IPS DF 6.9 (cell line): ENCODE measurements at regions not wholly inside any gene's neighbourhood (a gene's known extent, or its start where the extent isn't known, plus 50 kb on each side); places are given as distances from the start of the nearest gene placed in this dataset.

Source experiments
- DNase-seq: peaks from one replicate; pipeline ENCODE4 v3.0.0-alpha.2; 2013; ENCODE audit warnings: low read depth, low spot score
- H3K27ac ChIP-seq: one replicate; pipeline ENCODE4 v1.5.1; 2013; ENCODE audit warnings: low read length, control low read depth
- H3K27me3 ChIP-seq: 2 replicates; pipeline ENCODE4 v1.6.1; 2013; ENCODE audit warnings: mild to moderate bottlenecking, low read length; ENCODE audit not compliant: control insufficient read depth, insufficient read depth
- H3K36me3 ChIP-seq: 2 replicates; pipeline ENCODE4 v1.6.1; 2013; ENCODE audit warnings: low read length; ENCODE audit not compliant: control insufficient read depth, insufficient read depth
- H3K4me1 ChIP-seq: 2 replicates; pipeline ENCODE4 v1.6.1; 2013; ENCODE audit warnings: low read length; ENCODE audit not compliant: control insufficient read depth, insufficient read depth
- H3K4me3 ChIP-seq: 2 replicates; pipeline ENCODE4 v1.5.1; 2013; ENCODE audit warnings: mild to moderate bottlenecking, low read length
- H3K9me3 ChIP-seq: 2 replicates; pipeline ENCODE4 v1.6.1; 2013; ENCODE audit warnings: low read length, inconsistent platforms; ENCODE audit not compliant: control insufficient read depth, insufficient read depth
- WGBS: extraction: QIAGEN DNeasy Blood & Tissue Kit; methylation state at CpG from one replicate; pipeline ENCODE4 v1.1.7; 2013; ENCODE audit warnings: mixed read lengths, missing lambda C conversion rate; ENCODE audit not compliant: insufficient read length, insufficient coverage; 5-methylcytosine and 5-hydroxymethylcytosine counted together

DNA sequence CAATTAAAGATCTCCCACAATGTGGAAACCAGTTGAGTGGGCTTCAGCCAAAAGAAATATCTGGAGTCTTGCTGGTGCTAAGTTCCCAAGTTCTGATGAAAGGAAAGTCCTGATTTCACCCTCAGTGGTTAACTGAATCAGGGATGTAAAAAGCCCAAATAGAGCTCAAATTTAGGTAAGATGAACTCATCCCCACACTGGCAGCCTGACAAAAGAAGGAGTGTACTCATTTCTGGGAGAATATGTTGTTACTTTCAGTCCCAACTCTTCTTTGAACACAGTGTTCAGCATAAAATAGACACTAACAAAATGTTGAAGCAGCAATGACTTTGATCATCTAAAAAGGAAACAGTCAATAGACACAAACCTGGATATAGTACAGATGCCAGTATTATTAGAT is 91.7 kb downstream of the CHRM3 start:
- Histone ChIP-seq H3K27ac (no peak overlapping the region), H3K4me1 (no peaks in the 10 kb centered on the region), H3K4me3 (no peak overlapping the region), H3K36me3 (no peaks in the 10 kb centered on the region), H3K9me3 (no peaks in the 10 kb centered on the region), H3K27me3 (no peaks in the 10 kb centered on the region)
- DNase-seq, result no peak

- Histone ChIP-seq H3K4me1 (no peaks in the 10 kb centered on the region), H3K27ac (no peak overlapping the region), H3K4me3 (no peak overlapping the region), H3K27me3 (no peaks in the 10 kb centered on the region), H3K36me3 (no peaks in the 10 kb centered on the region), H3K9me3 (no peaks in the 10 kb centered on the region)
- WGBS, result no CpG with 5 or more reads among the region's 2 CpGs
- DNase-seq, result no peak
These were observed 97.0 kb downstream of the CHRM3 start for GRCh38 chr1:239483391-239483790.

DNA sequence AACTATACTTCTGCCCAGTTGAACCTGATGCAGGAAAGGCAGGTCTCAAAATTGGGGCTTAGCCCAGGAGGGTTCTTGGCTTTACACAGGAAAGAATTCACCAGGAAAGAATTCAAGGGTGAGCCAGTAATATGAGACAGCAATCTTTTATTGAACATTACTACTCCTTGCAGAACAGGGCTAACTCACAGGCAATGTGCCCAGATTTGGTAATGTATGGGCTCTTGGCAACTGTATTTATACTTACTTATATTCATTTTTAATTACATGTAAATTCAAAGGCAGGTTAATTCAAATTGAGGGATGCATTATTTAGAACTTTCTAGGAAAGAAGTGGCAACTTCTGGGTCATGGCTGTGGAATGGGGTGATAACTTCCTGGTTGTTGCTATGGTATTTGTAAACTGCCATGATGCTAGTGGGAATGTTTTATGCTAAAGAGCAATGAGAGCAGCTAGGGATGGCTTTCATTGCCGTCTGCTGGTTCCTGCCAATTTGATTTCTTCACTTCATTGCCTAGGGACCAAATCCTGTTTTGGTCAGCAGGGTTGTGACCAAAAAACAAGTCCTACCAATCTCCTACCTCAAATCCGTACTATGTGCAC is 107.5 kb downstream of the CHRM3 start:
- Histone ChIP-seq H3K4me3 (no peak overlapping the region), H3K27ac (no peak overlapping the region), H3K27me3 (no peaks in the 10 kb centered on the region), H3K36me3 (no peaks in the 10 kb centered on the region), H3K9me3 (no peaks in the 10 kb centered on the region), H3K4me1 (no peaks in the 10 kb centered on the region)
- no CpG with 5 or more reads among the region's 2 CpGs for WGBS
- DNase-seq, result no peak

DNA sequence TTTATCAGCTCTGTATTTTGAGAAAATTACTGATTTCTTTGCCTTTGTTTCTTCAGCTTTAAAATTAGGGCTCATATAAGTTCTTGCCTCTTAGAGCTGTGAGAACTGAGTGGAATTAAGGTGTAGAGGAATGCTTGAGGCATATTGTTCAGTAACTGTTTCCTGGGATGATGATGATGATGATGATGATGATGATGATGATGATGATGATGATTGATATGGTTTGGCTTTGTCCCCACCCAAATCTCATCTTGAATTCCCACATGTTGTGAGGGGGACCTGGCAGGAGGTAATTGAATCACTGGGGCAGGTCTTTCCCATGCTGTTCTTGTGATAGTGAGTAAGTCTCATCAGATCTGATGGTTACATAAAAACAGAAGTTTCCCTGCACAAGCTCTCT is 118.7 kb downstream of the CHRM3 start:
- DNase-seq, result no peak
- Histone ChIP-seq H3K4me3 (no peak overlapping the region), H3K27me3 (no peaks in the 10 kb centered on the region), H3K4me1 (no peaks in the 10 kb centered on the region), H3K9me3 (no peaks in the 10 kb centered on the region), H3K36me3 (no peaks in the 10 kb centered on the region), H3K27ac (no peak overlapping the region)

DNA sequence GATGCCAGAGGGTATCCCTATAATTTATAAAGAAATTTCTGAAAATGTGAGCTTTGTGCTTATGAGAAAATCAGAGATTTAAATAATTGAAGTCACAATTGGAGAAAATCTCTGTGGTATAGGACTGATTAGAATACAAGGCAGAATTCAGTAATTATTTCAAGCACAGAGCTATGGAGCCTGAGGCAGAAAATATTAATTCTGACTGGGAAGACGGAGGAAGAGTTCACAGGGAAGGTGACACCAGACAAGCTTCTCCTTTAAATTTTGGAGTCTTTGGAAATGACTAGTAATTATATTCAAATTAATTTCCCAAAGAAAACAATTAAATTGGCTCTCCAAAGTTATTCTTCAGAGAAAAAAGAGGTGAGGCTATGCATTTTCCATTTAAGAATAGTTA is 121.5 kb downstream of the CHRM3 start:
- Histone ChIP-seq H3K27me3 (no peaks in the 10 kb centered on the region), H3K9me3 (no peaks in the 10 kb centered on the region), H3K36me3 (no peaks in the 10 kb centered on the region), H3K4me1 (no peaks in the 10 kb centered on the region), H3K4me3 (no peak overlapping the region), H3K27ac (no peak overlapping the region)
- no peak for DNase-seq
- no CpG with 5 or more reads among the region's 1 CpG for WGBS

- no peak for DNase-seq
- no peaks in the 10 kb centered on the region for H3K9me3 ChIP-seq
- H3K4me3 ChIP-seq, result no peak overlapping the region
- H3K27ac ChIP-seq, result no peak overlapping the region
- no CpG with 5 or more reads among the region's 2 CpGs for WGBS
- H3K27me3 ChIP-seq, result no peaks in the 10 kb centered on the region
- no peaks in the 10 kb centered on the region; the same call in 1 of the 2 replicates for H3K4me1 ChIP-seq
- H3K36me3 ChIP-seq, result no peaks in the 10 kb centered on the region
These were observed 125.5 kb downstream of the CHRM3 start for GRCh38 chr1:239511875-239512274.

- H3K9me3 ChIP-seq, result no peaks in the 10 kb centered on the region
- no peaks in the 10 kb centered on the region; the same call in 1 of the 2 replicates for H3K4me1 ChIP-seq
- no peaks in the 10 kb centered on the region for H3K36me3 ChIP-seq
- no peak for DNase-seq
- no peak overlapping the region for H3K4me3 ChIP-seq
- WGBS, result no CpG with 5 or more reads among the region's 9 CpGs
- H3K27me3 ChIP-seq, result no peaks in the 10 kb centered on the region
- no peak overlapping the region for H3K27ac ChIP-seq
These were observed 130.2 kb downstream of the CHRM3 start for GRCh38 chr1:239516579-239516978.

GRCh38 chr1:239526391-239526790 is 140.0 kb downstream of the CHRM3 start:
- no peak for DNase-seq
- Histone ChIP-seq H3K9me3 (no peaks in the 10 kb centered on the region), H3K36me3 (no peaks in the 10 kb centered on the region), H3K27me3 (no peaks in the 10 kb centered on the region), H3K27ac (no peak overlapping the region), H3K4me1 (no peaks in the 10 kb centered on the region), H3K4me3 (no peak overlapping the region)
- no CpG with 5 or more reads among the region's 4 CpGs for WGBS

GRCh38 chr1:239527051-239527693 is 140.8 kb downstream of the CHRM3 start:
- no CpG with 5 or more reads among the region's 3 CpGs for WGBS
- no peak for DNase-seq
- Histone ChIP-seq H3K36me3 (no peaks in the 10 kb centered on the region), H3K4me3 (no peak overlapping the region), H3K4me1 (no peaks in the 10 kb centered on the region), H3K27ac (no peak overlapping the region), H3K27me3 (no peaks in the 10 kb centered on the region), H3K9me3 (no peaks in the 10 kb centered on the region)

GRCh38 chr1:239536165-239536849 is 149.9 kb downstream of the CHRM3 start:
- H3K9me3 ChIP-seq, result no peaks in the 10 kb centered on the region
- no CpG with 5 or more reads among the region's 5 CpGs for WGBS

GRCh38 chr1:239537795-239538194 is 151.4 kb downstream of the CHRM3 start:
- Histone ChIP-seq H3K36me3 (no peaks in the 10 kb centered on the region), H3K4me3 (no peak overlapping the region), H3K9me3 (no peaks in the 10 kb centered on the region), H3K4me1 (no peaks in the 10 kb centered on the region), H3K27me3 (no peaks in the 10 kb centered on the region), H3K27ac (no peak overlapping the region)
- no CpG with 5 or more reads among the region's 3 CpGs for WGBS
- DNase-seq, result no peak

More at GRCh38 chr1:239536165-239536849, 149.9 kb downstream of the CHRM3 start:
- H3K36me3 ChIP-seq, result no peaks in the 10 kb centered on the region
- H3K27ac ChIP-seq, result no peak overlapping the region
- no peak overlapping the region for H3K4me3 ChIP-seq
- no peaks in the 10 kb centered on the region for H3K27me3 ChIP-seq
- no peaks in the 10 kb centered on the region for H3K4me1 ChIP-seq
- no peak for DNase-seq
